Tibial nerve (tissue), 4 donors: ENCODE measurements at regions not wholly inside any gene's neighbourhood (a gene's known extent, or its start where the extent isn't known, plus 50 kb on each side); places are given as distances from the start of the nearest gene placed in this dataset.

ENCODE experiments used
- DNase-seq, 2 donors: peaks; one replicate each; pipeline ENCODE4 v3.0.0-alpha.2; 2019; ENCODE audit warnings: low spot score in 2 of 2
- H3K27ac ChIP-seq, 4 donors: fragments of 200-600 bp; sonication (generic) in 3 of 4; one replicate each; pipeline ENCODE4 v1.5.1; 2017 to 2019; ENCODE audit warnings: mild to moderate bottlenecking in 1 of 4
- H3K27me3 ChIP-seq, 2 donors: fragments of 200-600 bp; sonication (generic) in 1 of 2; one replicate each; pipeline versions ENCODE4 v1.5.1 to v1.6.0; 2017 to 2019
- H3K36me3 ChIP-seq, 3 donors: fragments of 200-600 bp; sonication (generic); one replicate each; pipeline ENCODE4 v1.5.1; 2018 to 2019
- H3K4me1 ChIP-seq, 4 donors: fragments of 200-600 bp; sonication (generic) in 3 of 4; one replicate each; pipeline ENCODE4 v1.5.1; 2017 to 2019
- H3K4me3 ChIP-seq, 4 donors: fragments of 200-600 bp; sonication (generic) in 3 of 4; one replicate each; pipeline ENCODE4 v1.5.1; 2017 to 2019; ENCODE audit warnings: mild to moderate bottlenecking in 1 of 4, moderate library complexity in 1 of 4
- H3K9me3 ChIP-seq, 4 donors: fragments of 200-600 bp; sonication (generic) in 3 of 4; one replicate each; pipeline ENCODE4 v1.5.1; 2017 to 2019
- CTCF ChIP-seq, 5 experiments: fragments of 200-600 bp in 3 of 5; fragments of 450-650 bp in 2 of 5; sonication (generic) in 3 of 5; IDR thresholded peaks; one replicate each; pipeline ENCODE4 v1.5.1; 2016 to 2019; ENCODE audit warnings: antibody characterized with exemption in 5 of 5, mild to moderate bottlenecking in 3 of 5, moderate library complexity in 2 of 5
- EP300 ChIP-seq, 2 donors: sonication (generic); formaldehyde crosslinking; IDR thresholded peaks; one replicate each; pipeline ENCODE4 v1.6.1; 2017; ENCODE audit warnings: antibody characterized with exemption in 2 of 2, mild to moderate bottlenecking in 1 of 2
- POLR2A ChIP-seq, 2 donors: fragments of 450-650 bp; IDR thresholded peaks; one replicate each; pipeline ENCODE4 v1.6.1; 2017; ENCODE audit warnings: antibody characterized with exemption in 2 of 2, mild to moderate bottlenecking in 2 of 2, moderate library complexity in 2 of 2
- WGBS, 2 donors: methylation state at CpG; one replicate each; pipeline ENCODE4 v1.1.5; 2018; 5-methylcytosine and 5-hydroxymethylcytosine counted together

- H3K27ac ChIP-seq = peak overlapping the region in 1 of 4 donors; percentile 70
- peaks cover 0 to 3% (median 0%) of the 10 kb centered on the region in 4 donors for H3K4me1 ChIP-seq
- TF ChIP-seq EP300 (IDR thresholded peaks at IDR 0.05) (peak in 1 of 2 donors; percentile 35), CTCF (IDR thresholded peaks at IDR 0.05) (no peak), POLR2A (IDR thresholded peaks at IDR 0.05) (no peak)
- 28 to 30% methylated on average over 22 of the region's 22 CpGs for WGBS, 2 donors
- H3K36me3 ChIP-seq = no peaks in the 10 kb centered on the region
- no peak overlapping the region for H3K4me3 ChIP-seq
- peak in 1 of 2 donors; percentile 33 for DNase-seq
- H3K27me3 ChIP-seq = peaks cover 0 to 18% of the 10 kb centered on the region in 2 donors
- no peaks in the 10 kb centered on the region for H3K9me3 ChIP-seq
These were observed 197.9 kb downstream of the TFAP2C start for GRCh38 chr20:56826705-56827665.

- no peak for DNase-seq
- Histone ChIP-seq H3K4me1 (peaks cover 0 to 3% (median 0%) of the 10 kb centered on the region in 4 donors), H3K36me3 (no peaks in the 10 kb centered on the region), H3K4me3 (no peak overlapping the region), H3K9me3 (no peaks in the 10 kb centered on the region), H3K27ac (peak overlapping the region in 1 of 4 donors; percentile 70), H3K27me3 (peaks cover 0 to 18% of the 10 kb centered on the region in 2 donors)
- 30 to 38% methylated on average over 14 of the region's 14 CpGs for WGBS, 2 donors
- TF ChIP-seq CTCF (IDR thresholded peaks at IDR 0.05) (no peak), EP300 (IDR thresholded peaks at IDR 0.05) (no peak), POLR2A (IDR thresholded peaks at IDR 0.05) (no peak)
These were observed 198.7 kb downstream of the TFAP2C start for GRCh38 chr20:56827763-56828162.

GRCh38 chr20:56828402-56828801 lies 199.3 kb downstream of the TFAP2C start:
- Histone ChIP-seq H3K4me1 (peaks cover 0 to 3% (median 0%) of the 10 kb centered on the region in 4 donors), H3K9me3 (no peaks in the 10 kb centered on the region), H3K27me3 (peaks cover 0 to 18% of the 10 kb centered on the region in 2 donors), H3K36me3 (no peaks in the 10 kb centered on the region), H3K27ac (no peak overlapping the region), H3K4me3 (no peak overlapping the region)
- TF ChIP-seq POLR2A (IDR thresholded peaks at IDR 0.05) (no peak), EP300 (IDR thresholded peaks at IDR 0.05) (no peak), CTCF (IDR thresholded peaks at IDR 0.05) (no peak)
- 88 to 94% methylated on average over 9 of the region's 9 CpGs for WGBS, 2 donors
- DNase-seq = no peak

GRCh38 chr20:56829788-56830385 lies 200.8 kb downstream of the TFAP2C start:
- no peaks in the 10 kb centered on the region for H3K36me3 ChIP-seq
- no peak overlapping the region for H3K27ac ChIP-seq
- TF ChIP-seq EP300 (IDR thresholded peaks at IDR 0.05) = no peak
- no peak for TF ChIP-seq CTCF (IDR thresholded peaks at IDR 0.05)
- TF ChIP-seq POLR2A (IDR thresholded peaks at IDR 0.05) = no peak
- DNase-seq = no peak
- peaks cover 0 to 18% of the 10 kb centered on the region in 2 donors for H3K27me3 ChIP-seq
- H3K9me3 ChIP-seq = no peaks in the 10 kb centered on the region
- H3K4me1 ChIP-seq = peaks cover 0 to 3% (median 0%) of the 10 kb centered on the region in 4 donors
- no peak overlapping the region for H3K4me3 ChIP-seq
- WGBS, 2 donors = 32 to 33% methylated on average over 16 to 17 of the region's 17 CpGs

GRCh38 chr20:56831795-56832194 lies 202.7 kb downstream of the TFAP2C start:
- H3K4me3 ChIP-seq = no peak overlapping the region
- H3K27ac ChIP-seq = no peak overlapping the region
- WGBS, 2 donors = 55 to 71% methylated on average over 4 of the region's 4 CpGs
- TF ChIP-seq CTCF (IDR thresholded peaks at IDR 0.05) (no peak), POLR2A (IDR thresholded peaks at IDR 0.05) (no peak), EP300 (IDR thresholded peaks at IDR 0.05) (no peak)
- no peaks in the 10 kb centered on the region for H3K9me3 ChIP-seq
- H3K4me1 ChIP-seq = peaks cover 0 to 3% (median 0%) of the 10 kb centered on the region in 4 donors
- DNase-seq = no peak
- peaks cover 0 to 18% of the 10 kb centered on the region in 2 donors for H3K27me3 ChIP-seq
- H3K36me3 ChIP-seq = no peaks in the 10 kb centered on the region
